Myocyte (in vitro differentiated cells): ENCODE measurements at regions not wholly inside any gene's neighbourhood (a gene's known extent, or its start where the extent isn't known, plus 50 kb on each side); places are given as distances from the start of the nearest gene placed in this dataset.

Experiments
- DNase-seq: peaks from one replicate; pipeline ENCODE4 v3.0.0-alpha.2; 2012; ENCODE audit warnings: low read depth

GRCh38 chr5:60379907-60380306 is 320.1 kb downstream of the DEPDC1B start:
- DNase-seq = no peak

DNA sequence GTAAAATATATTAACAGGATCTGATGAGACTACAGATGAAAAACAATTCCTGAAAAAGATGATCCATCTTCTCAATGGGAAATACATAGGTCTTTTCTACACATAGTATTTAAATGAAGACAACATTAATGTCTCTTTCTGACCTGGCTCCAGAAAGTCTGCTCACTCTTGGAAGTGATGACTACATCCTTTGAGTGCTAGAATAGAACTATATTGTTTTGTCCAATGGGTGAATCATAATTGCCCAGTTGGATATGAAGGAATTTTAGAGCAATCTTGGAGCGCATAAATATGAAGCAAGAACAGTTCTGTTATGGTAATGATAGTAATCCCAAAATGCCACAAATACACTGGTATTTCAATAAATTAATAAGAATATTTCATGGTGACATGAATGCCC is 322.1 kb downstream of the DEPDC1B start:
- no peak for DNase-seq

DNA sequence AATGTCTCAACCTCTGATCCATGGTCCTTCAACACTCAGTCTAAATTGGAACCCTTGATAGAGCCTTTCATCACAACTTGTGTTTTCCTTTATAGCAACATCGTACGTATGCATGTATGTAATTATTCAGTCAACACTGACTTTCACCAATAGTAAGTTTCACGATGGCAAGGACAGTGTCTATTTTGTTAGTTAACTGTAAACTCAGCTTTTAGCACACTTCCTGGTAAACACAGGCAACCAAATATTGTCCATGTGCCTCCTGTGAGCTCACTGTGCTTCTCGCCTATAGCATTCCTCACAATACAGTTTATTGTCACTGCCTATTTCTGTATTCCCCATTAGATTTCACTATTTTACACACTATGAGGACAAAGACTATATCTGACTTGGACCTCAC is 323.1 kb downstream of the DEPDC1B start:
- DNase-seq = no peak

DNA sequence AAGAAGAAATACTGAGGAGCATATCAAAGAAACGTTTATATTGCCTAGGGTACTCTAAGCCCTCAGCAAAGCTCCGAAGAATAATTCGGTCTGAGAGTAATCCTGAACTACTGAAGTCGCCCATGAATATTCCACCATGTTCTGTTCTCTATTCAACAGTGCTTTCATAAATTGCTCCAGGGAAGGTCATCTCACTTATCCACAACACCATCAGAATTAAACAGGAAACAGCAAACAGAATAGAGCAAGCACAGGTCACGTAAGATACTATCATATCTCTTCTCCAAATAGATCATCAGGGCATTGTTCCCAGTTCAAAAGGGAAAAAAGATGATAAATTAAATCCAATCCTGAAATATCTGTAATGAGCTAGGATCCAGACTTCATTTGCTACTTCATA is 325.6 kb downstream of the DEPDC1B start:
- DNase-seq = no peak

DNA sequence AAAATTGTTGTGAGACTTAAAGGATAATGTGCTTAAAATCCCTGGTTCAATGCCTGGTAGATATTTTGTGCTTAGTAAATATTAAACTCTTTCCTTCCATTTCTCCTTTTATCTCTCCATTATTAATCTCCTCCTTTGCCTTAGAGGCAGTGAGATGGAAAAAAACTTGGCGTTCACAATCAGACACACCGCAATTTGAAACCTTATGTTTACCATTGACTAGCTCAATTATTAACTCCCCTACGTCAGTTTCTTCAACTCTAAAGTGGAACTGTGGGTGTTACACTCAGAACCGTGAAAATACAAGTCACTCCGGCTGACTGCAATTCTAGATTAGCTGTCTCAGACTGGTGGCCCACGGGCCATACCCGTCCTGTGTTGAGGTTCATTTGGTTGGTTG is 327.2 kb downstream of the DEPDC1B start:
- DNase-seq = no peak

- DNase-seq = no peak
These were observed 328.9 kb downstream of the DEPDC1B start for GRCh38 chr5:60371065-60371464.

GRCh38 chr5:60370508-60370907 is 329.5 kb downstream of the DEPDC1B start:
- DNase-seq = no peak

DNA sequence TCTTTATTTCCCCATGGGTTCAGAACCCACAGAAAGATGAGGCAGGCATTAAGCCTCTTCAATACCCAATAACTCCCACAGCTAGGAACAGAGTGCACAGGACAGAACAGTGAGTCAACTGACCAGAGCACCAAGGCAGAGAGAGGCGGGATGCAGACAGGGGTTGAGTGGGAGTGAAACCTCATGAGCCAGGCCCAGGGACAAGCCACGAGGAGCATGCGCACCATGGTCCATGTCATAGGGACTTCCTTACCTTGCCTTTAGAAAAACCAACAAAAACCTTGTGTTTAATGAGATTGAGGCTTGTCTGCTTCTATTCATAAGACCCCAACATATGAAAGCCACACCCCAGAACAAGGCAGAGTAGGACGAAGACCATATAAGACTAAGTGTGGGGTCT is 330.6 kb downstream of the DEPDC1B start:
- no peak for DNase-seq

- no peak for DNase-seq
These were observed 331.9 kb downstream of the DEPDC1B start for GRCh38 chr5:60368100-60368499.

- DNase-seq = peak; percentile 5
These were observed 333.5 kb downstream of the DEPDC1B start for GRCh38 chr5:60366489-60366888.

DNA sequence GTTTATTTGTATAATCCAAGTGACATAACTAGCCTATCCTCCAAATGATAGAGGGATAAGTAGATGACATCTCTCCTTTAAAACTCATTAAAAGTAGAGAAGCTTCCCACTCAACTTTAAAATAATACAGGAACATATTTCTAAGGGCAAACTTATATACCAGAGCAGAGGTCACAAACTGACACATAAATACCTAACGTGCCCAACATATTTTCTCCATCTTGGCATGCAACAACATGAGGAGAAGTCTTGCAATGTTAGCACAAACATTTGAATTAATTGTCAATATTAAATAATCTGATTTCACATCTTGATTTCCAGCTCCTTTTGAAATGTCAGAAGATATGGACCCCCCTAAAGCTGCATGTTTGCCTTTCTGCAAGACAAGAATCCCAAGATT is 335.0 kb downstream of the DEPDC1B start:
- DNase-seq = no peak

GRCh38 chr5:60362158-60362557 is 337.8 kb downstream of the DEPDC1B start:
- peak; percentile 23 for DNase-seq

DNA sequence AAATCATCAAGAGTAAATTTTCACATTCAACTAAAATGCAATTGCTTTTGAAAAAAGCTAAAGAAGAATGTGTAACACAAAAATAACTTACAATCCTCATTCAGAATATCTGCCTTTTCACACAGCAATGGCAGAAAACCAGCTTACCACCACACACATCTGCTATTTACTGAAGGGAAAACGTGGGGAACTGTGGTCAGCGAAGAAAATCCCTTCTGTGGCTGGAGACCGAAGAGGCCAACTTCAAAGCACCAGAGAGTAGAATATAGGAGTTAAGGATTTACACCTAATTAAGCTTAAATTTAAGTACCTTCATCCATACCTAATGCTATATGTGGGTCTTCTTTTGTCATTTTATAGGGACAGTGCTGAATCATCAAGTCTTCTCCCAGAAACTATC is 339.6 kb downstream of the DEPDC1B start:
- peak; percentile 25 for DNase-seq

GRCh38 chr5:60357302-60357701 is 342.7 kb downstream of the DEPDC1B start:
- no peak for DNase-seq

GRCh38 chr5:60356745-60357144 is 343.2 kb downstream of the DEPDC1B start:
- DNase-seq = no peak

DNA sequence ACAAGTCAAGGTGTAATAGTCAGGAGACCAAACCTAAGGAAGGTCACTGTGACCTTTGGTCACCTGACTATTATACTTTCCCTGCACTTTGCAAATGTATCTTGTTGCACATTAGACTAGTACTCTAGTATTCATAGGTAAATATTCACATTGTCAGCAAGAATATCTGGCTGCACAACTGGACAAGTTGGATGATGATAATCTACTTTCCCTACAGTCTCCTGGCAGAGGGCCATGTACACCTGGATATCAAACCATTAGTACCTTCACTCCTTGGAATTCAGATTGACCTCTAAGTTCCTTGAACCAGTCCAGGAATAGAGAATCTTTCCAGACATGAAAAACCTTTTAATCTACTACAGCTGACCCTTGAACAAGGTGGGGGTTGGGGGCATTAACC is 344.8 kb downstream of the DEPDC1B start:
- no peak for DNase-seq

DNA sequence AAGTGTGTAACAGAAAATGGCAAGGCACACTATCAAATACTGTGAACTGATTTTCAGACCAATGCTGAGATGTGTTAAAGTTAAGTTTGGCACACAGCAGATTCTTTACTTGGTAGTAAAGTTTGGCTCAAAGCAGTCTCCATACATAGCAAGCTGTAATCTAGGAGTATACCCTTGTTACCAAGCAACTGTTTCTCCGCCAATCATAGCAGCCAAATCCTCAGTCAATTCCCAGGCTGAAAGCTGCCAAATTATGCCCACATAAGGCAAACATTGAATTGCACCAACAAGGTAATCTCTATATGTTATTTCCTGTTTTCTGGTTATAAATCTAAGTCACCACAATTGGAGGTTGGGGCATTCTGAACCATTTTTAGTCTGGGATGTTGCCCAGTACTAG is 345.7 kb downstream of the DEPDC1B start:
- no peak for DNase-seq

- DNase-seq = no peak
These were observed 346.9 kb downstream of the DEPDC1B start for GRCh38 chr5:60352992-60353599.

DNA sequence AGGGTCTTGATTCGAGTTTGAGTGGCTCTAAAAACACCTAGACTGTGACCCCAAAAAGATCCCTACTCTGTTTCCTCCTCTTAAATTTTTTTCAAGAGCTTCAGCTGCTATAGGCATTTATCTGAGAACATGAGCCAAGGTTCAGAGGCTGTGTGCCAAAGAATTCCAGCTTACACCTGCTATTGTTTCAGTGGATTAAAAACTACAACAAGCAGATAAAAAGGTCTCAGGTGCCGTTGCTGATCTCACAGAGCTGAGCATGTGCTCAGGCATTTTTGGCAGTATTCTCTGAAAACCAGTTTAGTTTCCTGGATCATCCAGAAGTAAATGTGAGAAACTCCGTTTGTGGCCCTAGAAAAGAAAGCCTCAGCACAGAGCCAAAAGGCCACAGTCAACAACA is 349.2 kb downstream of the DEPDC1B start:
- no peak for DNase-seq

DNA sequence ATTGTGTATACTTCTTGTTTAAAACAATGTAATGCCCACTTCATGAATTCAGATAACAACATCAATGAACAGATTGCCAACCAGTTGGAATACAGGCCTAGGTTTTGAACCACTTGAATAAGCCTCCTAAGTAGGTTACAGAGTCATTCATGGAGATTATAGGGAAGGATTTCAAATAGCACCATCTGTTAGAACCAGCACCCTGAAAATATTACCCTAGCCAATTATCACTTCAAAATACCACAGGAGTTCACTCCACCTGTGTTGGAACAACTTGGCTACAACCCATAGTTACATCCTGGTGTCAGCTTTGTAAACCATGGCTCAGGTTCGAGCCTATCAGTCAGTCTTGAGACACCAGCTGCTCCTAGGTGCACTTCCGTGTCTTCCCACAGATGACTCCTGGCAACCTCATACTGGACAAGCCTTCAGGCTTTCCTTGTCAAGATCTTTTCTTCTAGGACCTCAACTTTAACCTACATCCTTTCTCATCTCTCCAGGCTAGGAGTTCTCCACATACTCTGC is 350.0 kb downstream of the DEPDC1B start:
- no peak for DNase-seq

GRCh38 chr5:60346393-60346792 is 353.6 kb downstream of the DEPDC1B start:
- no peak for DNase-seq

GRCh38 chr5:60343102-60343501 is 356.9 kb downstream of the DEPDC1B start:
- no peak for DNase-seq

DNA sequence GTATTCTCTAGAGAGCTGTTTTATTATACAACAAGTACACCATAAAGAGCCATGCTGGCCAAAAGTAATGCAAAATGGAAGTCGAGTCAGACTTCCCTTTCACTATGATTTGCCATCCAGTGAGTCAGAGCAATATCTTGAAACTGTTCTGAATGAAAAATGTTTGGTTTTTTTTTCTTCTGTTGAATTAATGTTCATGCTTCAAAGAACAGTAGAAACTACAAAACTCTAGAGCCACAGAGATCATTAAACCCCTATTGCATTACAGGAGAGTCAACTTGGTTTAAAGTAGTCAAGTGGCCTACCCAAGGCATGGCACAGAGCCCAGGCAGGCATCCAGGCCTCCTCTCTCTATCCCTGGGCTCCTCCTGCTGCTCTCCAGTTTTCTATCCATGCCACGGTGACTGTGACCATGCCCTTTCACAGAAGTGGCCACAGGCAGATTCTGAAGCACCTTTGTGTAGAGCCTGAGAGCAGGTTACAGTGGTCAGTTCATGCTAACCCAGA is 358.9 kb downstream of the DEPDC1B start:
- no peak for DNase-seq

GRCh38 chr5:60340326-60340725 is 359.6 kb downstream of the DEPDC1B start:
- no peak for DNase-seq
